HG02623 (cell line): ENCODE measurements at regions not wholly inside any gene's neighbourhood (a gene's known extent, or its start where the extent isn't known, plus 50 kb on each side); places are given as distances from the start of the nearest gene placed in this dataset.

Experiments
- ATAC-seq: cut with Tn5 transposase; IDR thresholded peaks from one replicate; pipeline ENCODE4 v1.9.1; 2021; ENCODE audit warnings: moderate library complexity; ENCODE audit not compliant: unreplicated experiment

DNA sequence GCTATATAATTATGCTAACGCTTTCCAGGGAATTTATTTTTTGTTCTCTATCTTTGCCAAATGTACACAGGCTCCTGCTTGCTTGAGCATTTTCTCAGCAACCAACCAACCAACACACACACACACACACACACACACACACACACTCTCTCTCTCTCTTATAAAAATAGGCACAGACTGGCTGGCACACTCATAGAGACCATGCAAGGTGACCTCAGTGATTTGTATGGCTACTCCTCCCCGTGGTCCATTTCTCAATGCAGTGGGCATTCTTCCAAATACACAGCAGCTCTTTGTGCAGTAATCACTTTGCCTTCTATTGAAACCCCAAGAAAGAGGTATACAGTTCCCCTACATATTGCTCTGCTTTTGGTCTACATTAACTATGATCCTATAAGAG is 416.0 kb downstream of the MAN2A1 start:
- no peak for ATAC-seq

- ATAC-seq, result no peak
Measured at GRCh38 chr5:110106750-110107149, 417.0 kb downstream of the MAN2A1 start.

DNA sequence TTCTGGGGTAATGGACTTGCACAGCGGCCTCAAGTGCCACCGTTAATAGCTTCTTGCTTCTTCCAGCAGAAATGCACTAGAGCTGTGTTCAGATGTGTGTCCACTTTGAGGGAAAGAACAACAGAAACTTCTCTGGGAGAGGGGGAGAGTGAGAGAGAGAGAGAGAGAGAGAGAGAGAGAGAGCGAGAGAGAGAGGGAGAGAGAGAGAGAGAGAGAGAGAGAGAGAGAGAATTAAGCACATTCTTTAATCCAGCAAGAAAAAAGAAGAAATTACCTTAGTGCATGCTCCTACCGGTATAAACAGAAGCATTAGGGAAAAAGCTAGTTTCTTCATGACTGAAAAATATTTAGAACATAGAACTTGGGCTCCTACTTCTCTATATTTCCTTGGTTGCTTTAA is 418.8 kb downstream of the MAN2A1 start:
- no peak for ATAC-seq

DNA sequence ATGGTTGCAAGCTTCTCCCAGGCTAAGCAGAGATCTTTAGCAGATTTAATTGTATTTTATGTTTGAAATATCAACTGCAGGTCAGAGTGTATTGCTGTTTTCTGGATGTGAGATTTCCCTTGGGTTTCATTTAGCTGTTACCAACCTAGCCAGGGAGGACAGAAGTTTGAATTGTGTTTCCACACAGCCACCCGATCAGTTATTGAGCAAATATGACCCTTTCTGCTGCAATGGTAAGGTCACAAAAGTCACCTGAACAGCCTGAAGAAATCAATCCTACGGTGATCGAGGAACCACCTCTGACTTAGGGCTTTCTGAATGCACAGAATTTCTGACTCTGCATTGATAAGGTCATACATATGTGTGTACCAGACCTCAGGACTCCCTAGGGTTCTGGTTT is 419.9 kb downstream of the MAN2A1 start:
- ATAC-seq, result no peak

DNA sequence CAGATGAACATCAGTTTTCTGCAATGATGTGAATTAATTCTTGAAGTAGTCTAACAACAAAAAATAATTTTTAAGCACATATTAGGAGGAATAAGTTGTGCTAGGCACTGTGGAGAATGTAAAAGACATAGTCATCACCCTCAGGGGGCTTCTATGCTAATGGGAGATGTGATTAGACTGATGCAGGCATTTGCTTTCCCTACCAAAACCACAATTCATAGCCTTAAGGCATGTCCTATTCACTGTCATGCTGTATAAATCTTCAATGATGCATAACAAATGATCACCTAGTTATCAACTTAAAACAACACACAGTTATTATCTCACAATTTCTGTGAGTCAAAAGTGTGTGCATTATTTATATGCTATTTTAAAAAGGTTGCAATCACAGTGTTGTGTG is 422.6 kb downstream of the MAN2A1 start:
- no peak for ATAC-seq

DNA sequence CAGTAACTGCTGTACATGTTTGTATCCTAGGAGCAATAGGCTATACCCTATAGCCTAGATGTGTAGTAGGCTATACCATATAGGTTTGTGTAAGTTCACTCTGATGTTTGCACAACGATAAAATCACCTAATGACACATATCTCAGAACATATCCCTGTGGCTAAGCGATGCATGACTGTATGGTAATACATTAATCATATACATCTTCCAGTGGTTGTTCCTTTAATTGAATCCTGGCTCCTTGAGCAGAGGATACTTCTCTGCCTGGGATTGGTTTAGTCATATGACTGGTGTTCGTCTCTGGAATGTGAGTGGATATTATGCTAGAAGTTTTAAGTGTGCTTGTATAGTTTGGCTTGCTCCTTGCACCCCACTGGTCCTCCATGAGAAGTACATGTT is 425.8 kb downstream of the MAN2A1 start:
- ATAC-seq, result no peak

- no peak for ATAC-seq
Measured at GRCh38 chr5:110116539-110116938, 426.8 kb downstream of the MAN2A1 start.

- no peak for ATAC-seq
Measured at GRCh38 chr5:110134963-110135935, 445.5 kb downstream of the MAN2A1 start.

- ATAC-seq, result no peak
Measured at GRCh38 chr5:110150199-110150598, 460.5 kb downstream of the MAN2A1 start.

GRCh38 chr5:110159202-110159601 is 469.5 kb downstream of the MAN2A1 start:
- no peak for ATAC-seq

- no peak for ATAC-seq
Measured at GRCh38 chr5:110161162-110161561, 471.4 kb downstream of the MAN2A1 start.

GRCh38 chr5:110165366-110165765 is 475.6 kb downstream of the MAN2A1 start:
- no peak for ATAC-seq

DNA sequence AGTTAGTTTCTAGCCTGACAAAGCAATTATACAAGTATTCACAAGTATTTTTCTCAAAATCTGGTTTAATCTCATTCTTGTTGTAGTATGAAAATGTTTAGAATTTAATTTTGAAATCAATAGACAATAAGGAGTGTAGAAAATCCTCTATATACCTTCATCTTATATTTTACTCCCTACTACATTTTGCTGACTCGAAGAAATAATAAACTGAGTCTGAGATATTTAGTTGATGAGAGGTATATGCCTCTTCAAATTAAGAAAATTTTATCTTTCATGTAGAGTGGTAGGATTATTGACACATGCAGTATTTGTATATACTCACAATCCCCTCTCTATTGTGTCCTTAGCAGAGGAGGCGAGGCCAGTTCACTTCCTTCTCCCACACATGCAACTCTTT is 477.7 kb downstream of the MAN2A1 start:
- no peak for ATAC-seq

DNA sequence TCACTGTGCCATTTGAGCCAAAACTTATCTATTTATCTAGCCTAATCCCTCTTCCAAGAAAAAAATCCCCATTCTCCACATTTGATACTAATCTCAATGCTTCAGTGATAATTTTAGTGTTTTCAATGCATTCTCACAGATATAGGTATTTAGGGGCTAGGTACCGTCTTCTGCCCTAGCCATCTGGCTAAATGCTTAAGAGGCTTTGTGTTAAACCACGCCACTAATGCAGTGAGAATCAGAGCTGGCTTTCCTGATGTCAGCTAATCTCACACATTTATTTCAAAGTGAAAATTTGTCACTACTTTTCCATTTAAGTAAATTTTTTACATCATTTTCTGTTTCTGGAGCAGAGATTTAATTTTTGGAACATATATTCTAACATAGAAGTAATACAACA is 479.7 kb downstream of the MAN2A1 start:
- no peak for ATAC-seq

DNA sequence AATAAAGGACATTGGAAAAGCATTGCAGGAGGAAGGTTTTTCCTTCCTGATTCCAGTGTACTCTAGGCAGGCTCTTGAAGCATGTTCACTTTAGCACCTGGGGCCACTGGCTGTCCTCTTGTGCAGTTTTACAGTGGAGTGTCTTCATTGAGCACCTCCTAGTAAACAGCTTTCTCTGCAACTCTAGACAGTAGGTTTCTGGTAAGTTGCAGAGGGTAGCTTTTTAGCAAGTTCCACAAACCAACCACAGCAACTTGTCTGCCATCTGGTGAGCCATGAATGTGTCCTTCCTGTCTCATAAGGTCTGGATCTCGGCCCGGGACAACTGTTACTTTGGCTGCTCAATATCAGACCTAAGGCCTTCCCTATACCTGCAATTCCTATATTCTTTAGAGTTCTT is 488.0 kb downstream of the MAN2A1 start:
- no peak for ATAC-seq

- no peak for ATAC-seq
Measured at GRCh38 chr5:110179321-110179720, 489.6 kb downstream of the MAN2A1 start.

- ATAC-seq, result no peak
Measured at GRCh38 chr5:110194191-110194590, 504.5 kb downstream of the MAN2A1 start.

GRCh38 chr5:110195288-110195687 is 505.6 kb downstream of the MAN2A1 start:
- ATAC-seq, result no peak

- no peak for ATAC-seq
Measured at GRCh38 chr5:110201791-110202190, 512.1 kb downstream of the MAN2A1 start.

GRCh38 chr5:110203661-110204060 is 513.9 kb downstream of the MAN2A1 start:
- no peak for ATAC-seq

GRCh38 chr5:110209401-110209800 is 517.1 kb downstream of the TMEM232 start:
- no peak for ATAC-seq

- ATAC-seq, result no peak
Measured at GRCh38 chr5:110218981-110219380, 507.5 kb downstream of the TMEM232 start.

DNA sequence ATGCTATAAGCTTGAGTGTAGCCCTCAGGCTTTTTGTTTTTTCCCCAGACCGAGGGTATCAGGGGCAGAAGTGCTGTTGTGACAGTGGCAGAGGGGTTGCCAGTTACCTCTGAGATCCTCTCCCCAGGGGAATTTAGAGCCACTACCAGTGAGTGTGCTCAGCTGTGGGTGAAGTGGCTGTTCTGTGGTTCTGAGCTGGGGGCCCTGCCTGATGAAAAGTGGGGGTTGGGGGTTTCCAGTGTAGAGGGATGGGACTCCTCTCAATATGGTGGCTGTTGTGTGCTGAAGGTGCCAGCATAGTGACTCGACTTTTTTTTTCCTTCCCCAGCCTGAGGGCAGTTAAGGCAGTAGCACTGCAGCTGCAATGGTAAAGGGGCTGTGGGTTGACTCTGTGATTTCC is 506.7 kb downstream of the TMEM232 start:
- ATAC-seq, result no peak
